ENCODE measurements at regions not wholly inside any gene's neighbourhood (a gene's known extent, or its start where the extent isn't known, plus 50 kb on each side); places are given as distances from the start of the nearest gene placed in this dataset.

GRCh38 chr4:45188501-45188900 is 462.1 kb upstream of the GNPDA2 start:
- H3K4me3 Mint-ChIP-seq: no peak overlapping the region
- H3K9me3 Mint-ChIP-seq: peaks cover 6% of the 10 kb centered on the region
- H3K36me3 Mint-ChIP-seq (ENCODE audit: low read depth): no peaks in the 10 kb centered on the region
- no peaks in the 10 kb centered on the region for H3K27me3 Mint-ChIP-seq
- ATAC-seq (replicated peaks): no peak
- no peak overlapping the region for H3K27ac Mint-ChIP-seq
- H3K4me1 Mint-ChIP-seq: no peaks in the 10 kb centered on the region

GRCh38 chr4:45186249-45186648 is 459.9 kb upstream of the GNPDA2 start:
- Mint-ChIP-seq H3K4me1 (no peaks in the 10 kb centered on the region), H3K27ac (no peak overlapping the region), H3K4me3 (no peak overlapping the region), H3K36me3 (ENCODE audit: low read depth) (no peaks in the 10 kb centered on the region), H3K9me3 (peaks cover 3% of the 10 kb centered on the region), H3K27me3 (no peaks in the 10 kb centered on the region)
- no peak for ATAC-seq (replicated peaks)

- Mint-ChIP-seq H3K36me3 (ENCODE audit: low read depth) (no peaks in the 10 kb centered on the region), H3K27ac (no peak overlapping the region), H3K4me1 (no peaks in the 10 kb centered on the region), H3K27me3 (no peaks in the 10 kb centered on the region), H3K4me3 (no peak overlapping the region), H3K9me3 (peaks cover 3% of the 10 kb centered on the region)
- no peak for ATAC-seq (replicated peaks)
Observed at GRCh38 chr4:45183905-45184304, 457.5 kb upstream of the GNPDA2 start.

- no peak for ATAC-seq (replicated peaks)
- H3K4me3 Mint-ChIP-seq: no peak overlapping the region
Observed at GRCh38 chr4:45172636-45173035, 446.3 kb upstream of the GNPDA2 start.

GRCh38 chr4:45160951-45161350 is 434.6 kb upstream of the GNPDA2 start:
- Mint-ChIP-seq H3K36me3 (ENCODE audit: low read depth) (no peaks in the 10 kb centered on the region), H3K27me3 (no peaks in the 10 kb centered on the region), H3K27ac (no peak overlapping the region), H3K9me3 (peaks cover 4% of the 10 kb centered on the region), H3K4me3 (no peak overlapping the region), H3K4me1 (no peaks in the 10 kb centered on the region)
- ATAC-seq (replicated peaks): no peak

More at GRCh38 chr4:45172636-45173035, 446.3 kb upstream of the GNPDA2 start:
- Mint-ChIP-seq H3K27me3 (no peaks in the 10 kb centered on the region), H3K27ac (no peak overlapping the region), H3K36me3 (ENCODE audit: low read depth) (no peaks in the 10 kb centered on the region), H3K4me1 (no peaks in the 10 kb centered on the region), H3K9me3 (peaks cover 22% of the 10 kb centered on the region)

- H3K4me3 Mint-ChIP-seq: no peak overlapping the region
Observed at GRCh38 chr4:45155081-45155777, 428.9 kb upstream of the GNPDA2 start.

GRCh38 chr4:45147866-45148265 is 421.5 kb upstream of the GNPDA2 start:
- no peaks in the 10 kb centered on the region for H3K36me3 Mint-ChIP-seq (ENCODE audit: low read depth)
- ATAC-seq (replicated peaks): no peak
- H3K4me3 Mint-ChIP-seq: no peak overlapping the region
- peaks cover 8% of the 10 kb centered on the region for H3K9me3 Mint-ChIP-seq
- H3K4me1 Mint-ChIP-seq: no peaks in the 10 kb centered on the region
- no peak overlapping the region for H3K27ac Mint-ChIP-seq
- no peaks in the 10 kb centered on the region for H3K27me3 Mint-ChIP-seq

More at GRCh38 chr4:45155081-45155777, 428.9 kb upstream of the GNPDA2 start:
- Mint-ChIP-seq H3K4me1 (no peaks in the 10 kb centered on the region), H3K36me3 (ENCODE audit: low read depth) (no peaks in the 10 kb centered on the region), H3K27ac (no peak overlapping the region), H3K27me3 (no peaks in the 10 kb centered on the region), H3K9me3 (no peaks in the 10 kb centered on the region)
- ATAC-seq (replicated peaks): no peak

- Mint-ChIP-seq H3K4me3 (no peak overlapping the region), H3K4me1 (no peaks in the 10 kb centered on the region), H3K9me3 (peaks cover 7% of the 10 kb centered on the region), H3K27me3 (no peaks in the 10 kb centered on the region), H3K27ac (no peak overlapping the region), H3K36me3 (ENCODE audit: low read depth) (no peaks in the 10 kb centered on the region)
- ATAC-seq (replicated peaks): no peak
Observed at GRCh38 chr4:45131020-45131419, 404.7 kb upstream of the GNPDA2 start.

- Mint-ChIP-seq H3K9me3 (peaks cover 5% of the 10 kb centered on the region), H3K27me3 (no peaks in the 10 kb centered on the region), H3K27ac (no peak overlapping the region), H3K4me3 (no peak overlapping the region), H3K4me1 (no peaks in the 10 kb centered on the region), H3K36me3 (ENCODE audit: low read depth) (no peaks in the 10 kb centered on the region)
- ATAC-seq (replicated peaks): no peak
Observed at GRCh38 chr4:45122406-45122805, 396.1 kb upstream of the GNPDA2 start.

- Mint-ChIP-seq H3K27ac (no peak overlapping the region), H3K9me3 (peaks cover 5% of the 10 kb centered on the region), H3K27me3 (no peaks in the 10 kb centered on the region), H3K4me3 (no peak overlapping the region), H3K36me3 (ENCODE audit: low read depth) (no peaks in the 10 kb centered on the region), H3K4me1 (no peaks in the 10 kb centered on the region)
- no peak for ATAC-seq (replicated peaks)
Observed at GRCh38 chr4:45121426-45121975, 395.1 kb upstream of the GNPDA2 start.

- ATAC-seq (replicated peaks): no peak
- Mint-ChIP-seq H3K4me3 (no peak overlapping the region), H3K4me1 (no peaks in the 10 kb centered on the region), H3K9me3 (peaks cover 5% of the 10 kb centered on the region), H3K36me3 (ENCODE audit: low read depth) (no peaks in the 10 kb centered on the region), H3K27ac (no peak overlapping the region), H3K27me3 (no peaks in the 10 kb centered on the region)
Observed at GRCh38 chr4:45120163-45120562, 393.8 kb upstream of the GNPDA2 start.

- no peaks in the 10 kb centered on the region for H3K4me1 Mint-ChIP-seq
- no peak overlapping the region for H3K4me3 Mint-ChIP-seq
- H3K27me3 Mint-ChIP-seq: no peaks in the 10 kb centered on the region
- H3K9me3 Mint-ChIP-seq: peaks cover 5% of the 10 kb centered on the region
- no peaks in the 10 kb centered on the region for H3K36me3 Mint-ChIP-seq (ENCODE audit: low read depth)
- H3K27ac Mint-ChIP-seq: no peak overlapping the region
- no peak for ATAC-seq (replicated peaks)
Observed at GRCh38 chr4:45119376-45119775, 393.0 kb upstream of the GNPDA2 start.

GRCh38 chr4:45102716-45103115 is 376.4 kb upstream of the GNPDA2 start:
- Mint-ChIP-seq H3K27me3 (no peaks in the 10 kb centered on the region), H3K9me3 (peaks cover 7% of the 10 kb centered on the region), H3K4me1 (no peaks in the 10 kb centered on the region), H3K36me3 (ENCODE audit: low read depth) (no peaks in the 10 kb centered on the region), H3K27ac (no peak overlapping the region), H3K4me3 (no peak overlapping the region)
- no peak for ATAC-seq (replicated peaks)

- H3K36me3 Mint-ChIP-seq (ENCODE audit: low read depth): no peaks in the 10 kb centered on the region
- H3K27ac Mint-ChIP-seq: no peak overlapping the region
- no peak overlapping the region for H3K4me3 Mint-ChIP-seq
- no peaks in the 10 kb centered on the region for H3K4me1 Mint-ChIP-seq
- ATAC-seq (replicated peaks): no peak
- no peaks in the 10 kb centered on the region for H3K27me3 Mint-ChIP-seq
- H3K9me3 Mint-ChIP-seq: peaks cover 7% of the 10 kb centered on the region
Observed at GRCh38 chr4:45100956-45101818, 374.8 kb upstream of the GNPDA2 start.

GRCh38 chr4:45099471-45099870 is 373.1 kb upstream of the GNPDA2 start:
- ATAC-seq (replicated peaks): no peak

More at GRCh38 chr4:45099471-45099870, 373.1 kb upstream of the GNPDA2 start:
- Mint-ChIP-seq H3K36me3 (ENCODE audit: low read depth) (no peaks in the 10 kb centered on the region), H3K27me3 (no peaks in the 10 kb centered on the region), H3K9me3 (peaks cover 11% of the 10 kb centered on the region), H3K4me1 (no peaks in the 10 kb centered on the region), H3K27ac (no peak overlapping the region), H3K4me3 (no peak overlapping the region)
